HEK293 (cell line): ENCODE measurements at regions not wholly inside any gene's neighbourhood (a gene's known extent, or its start where the extent isn't known, plus 50 kb on each side); places are given as distances from the start of the nearest gene placed in this dataset.

Experiments used
- CTCF ChIA-PET: fragments of 350-600 bp; formaldehyde crosslinking; extraction: SDS; loops from one replicate; lab custom pipeline; 2021; ENCODE audit warnings: antibody characterized with exemption; lab: Yijun Ruan, JAX
- POLR2A ChIA-PET: fragments of 300-600 bp; formaldehyde crosslinking; extraction: SDS; loops from one replicate; lab custom pipeline; 2020; ENCODE audit warnings: antibody characterized with exemption, inconsistent platforms; lab: Yijun Ruan, JAX
- H3K27ac ChIP-seq: fragments of 200-500 bp; sonication (Bioruptor generic); 2 replicates; pipeline ENCODE4 v1.5.1; 2014; ENCODE audit warnings: low read depth, low read length, control low read depth, inconsistent platforms; ENCODE audit errors: extremely low read depth
- H3K36me3 ChIP-seq, 2 experiments: fragments of 200-500 bp in 1 of 2; sonication (Bioruptor generic) in 1 of 2; 1 replicate in 1 of 2; 2 replicates in 1 of 2; pipeline ENCODE4 v1.5.1; 2014 to 2017; ENCODE audit warnings: inconsistent platforms in 2 of 2, low read length in 2 of 2; ENCODE audit not compliant: control insufficient read depth in 2 of 2, insufficient read depth in 1 of 2
- H3K4me1 ChIP-seq: fragments of 200-500 bp; sonication (Bioruptor generic); 2 replicates; pipeline ENCODE4 v1.5.1; 2014; ENCODE audit warnings: mild to moderate bottlenecking, low read length, inconsistent platforms; ENCODE audit not compliant: control insufficient read depth, insufficient read depth
- H3K4me3 ChIP-seq: 2 replicates; pipeline ENCODE4 v1.5.1; 2011; ENCODE audit warnings: low read depth, mild to moderate bottlenecking, control low read depth, low read length, moderate library complexity
- H3K9me3 ChIP-seq: fragments of 200-500 bp; sonication (Bioruptor generic); 2 replicates; pipeline ENCODE4 v1.5.1; 2014; ENCODE audit warnings: low read depth, low read length, inconsistent platforms; ENCODE audit not compliant: control insufficient read depth, insufficient read depth
- FEZF1 ChIP-seq: fragments of 450-650 bp; formaldehyde crosslinking; IDR thresholded peaks from 2 replicates; pipeline ENCODE4 v1.5.1; 2016; ENCODE audit warnings: missing biosample characterization, missing genetic modification characterization
- HOXD13 ChIP-seq: sonication (generic); formaldehyde crosslinking; IDR thresholded peaks from 2 replicates; pipeline ENCODE4 v1.8.0; 2022; ENCODE audit warnings: missing genetic modification reagents, borderline replicate concordance
- KLF1 ChIP-seq: fragments of 450-650 bp; formaldehyde crosslinking; IDR thresholded peaks from 2 replicates; pipeline ENCODE4 v1.5.1; 2016; ENCODE audit warnings: missing biosample characterization, missing genetic modification characterization
- KLF10 ChIP-seq: fragments of 450-650 bp; IDR thresholded peaks from 2 replicates; pipeline ENCODE4 v1.5.1; 2018; ENCODE audit warnings: missing biosample characterization, mild to moderate bottlenecking, missing genetic modification characterization
- OSR2 ChIP-seq: fragments of 450-650 bp; formaldehyde crosslinking; IDR thresholded peaks from 2 replicates; pipeline ENCODE4 v1.5.1; 2016; ENCODE audit warnings: missing biosample characterization, missing genetic modification characterization
- RBAK ChIP-seq: fragments of 450-650 bp; formaldehyde crosslinking; IDR thresholded peaks from 2 replicates; pipeline ENCODE4 v1.5.1; 2016; ENCODE audit warnings: missing biosample characterization, missing genetic modification characterization
- YY1 ChIP-seq: fragments of 450-650 bp; formaldehyde crosslinking; IDR thresholded peaks from 2 replicates; pipeline ENCODE4 v1.5.1; 2018; ENCODE audit warnings: missing biosample characterization, missing genetic modification characterization
- YY2 ChIP-seq: fragments of 450-650 bp; formaldehyde crosslinking; IDR thresholded peaks from 2 replicates; pipeline ENCODE4 v1.5.1; 2016; ENCODE audit warnings: missing biosample characterization, missing genetic modification characterization
- ZBTB48 ChIP-seq: fragments of 450-650 bp; formaldehyde crosslinking; IDR thresholded peaks from 2 replicates; pipeline ENCODE4 v1.5.1; 2016; ENCODE audit warnings: missing biosample characterization, missing genetic modification characterization
- ZNF157 ChIP-seq: fragments of 450-650 bp; formaldehyde crosslinking; IDR thresholded peaks from 2 replicates; pipeline ENCODE4 v1.5.1; 2016; ENCODE audit warnings: missing biosample characterization, missing genetic modification characterization
- ZNF24 ChIP-seq: fragments of 450-650 bp; formaldehyde crosslinking; IDR thresholded peaks from 2 replicates; pipeline ENCODE4 v1.5.1; 2016; ENCODE audit warnings: missing biosample characterization, missing genetic modification characterization
- ZNF366 ChIP-seq: fragments of 450-650 bp; formaldehyde crosslinking; conservative IDR thresholded peaks from 2 replicates; pipeline ENCODE4 v1.5.1; 2016; ENCODE audit warnings: missing biosample characterization, missing genetic modification characterization
- ZNF394 ChIP-seq: fragments of 450-650 bp; formaldehyde crosslinking; IDR thresholded peaks from 2 replicates; pipeline ENCODE4 v1.5.1; 2016; ENCODE audit warnings: missing biosample characterization, missing genetic modification characterization, mild to moderate bottlenecking, moderate library complexity, borderline replicate concordance
- ZNF398 ChIP-seq: fragments of 450-650 bp; formaldehyde crosslinking; IDR thresholded peaks from 2 replicates; pipeline ENCODE4 v1.5.1; 2017; ENCODE audit warnings: missing biosample characterization, missing genetic modification characterization
- ZNF426 ChIP-seq: fragments of 450-650 bp; formaldehyde crosslinking; IDR thresholded peaks from 2 replicates; pipeline ENCODE4 v1.5.1; 2017; ENCODE audit warnings: missing biosample characterization, missing genetic modification characterization, mild to moderate bottlenecking, inconsistent platforms, moderate library complexity
- ZNF600 ChIP-seq: fragments of 450-650 bp; formaldehyde crosslinking; IDR thresholded peaks from 2 replicates; pipeline ENCODE4 v1.5.1; 2016; ENCODE audit warnings: missing biosample characterization, missing genetic modification characterization
- ZNF621 ChIP-seq: fragments of 450-650 bp; formaldehyde crosslinking; IDR thresholded peaks from 2 replicates; pipeline ENCODE4 v1.5.1; 2017; ENCODE audit warnings: missing biosample characterization, missing genetic modification characterization
- ZNF629 ChIP-seq: fragments of 450-650 bp; formaldehyde crosslinking; IDR thresholded peaks from 2 replicates; pipeline ENCODE4 v1.5.1; 2017; ENCODE audit warnings: missing biosample characterization, missing genetic modification characterization
- ZNF677 ChIP-seq: fragments of 450-650 bp; IDR thresholded peaks from 2 replicates; pipeline ENCODE4 v1.5.0; 2018; ENCODE audit warnings: missing biosample characterization, mild to moderate bottlenecking, missing genetic modification characterization, moderate library complexity
- ZNF792 ChIP-seq: fragments of 450-650 bp; formaldehyde crosslinking; IDR thresholded peaks from 2 replicates; pipeline ENCODE4 v1.5.1; 2016; ENCODE audit warnings: missing biosample characterization, missing genetic modification characterization
- ZNF837 ChIP-seq: fragments of 450-650 bp; formaldehyde crosslinking; IDR thresholded peaks from 2 replicates; pipeline ENCODE4 v1.5.1; 2016; ENCODE audit warnings: missing biosample characterization, missing genetic modification characterization
- ZSCAN4 ChIP-seq: fragments of 450-650 bp; formaldehyde crosslinking; IDR thresholded peaks from 2 replicates; pipeline ENCODE4 v1.5.1; 2017; ENCODE audit warnings: missing biosample characterization, missing genetic modification characterization
- TF ChIP-seq, protein P1 (sequence below): fragments of 450-650 bp; formaldehyde crosslinking; IDR thresholded peaks from 2 replicates; pipeline ENCODE4 v1.5.1; 2016; ENCODE audit warnings: missing biosample characterization, missing genetic modification characterization
- TF ChIP-seq, protein P2 (sequence below): fragments of 450-650 bp; formaldehyde crosslinking; conservative IDR thresholded peaks from 2 replicates; pipeline ENCODE4 v1.5.1; 2016; ENCODE audit warnings: low read depth, missing biosample characterization, missing genetic modification characterization

DNA sequence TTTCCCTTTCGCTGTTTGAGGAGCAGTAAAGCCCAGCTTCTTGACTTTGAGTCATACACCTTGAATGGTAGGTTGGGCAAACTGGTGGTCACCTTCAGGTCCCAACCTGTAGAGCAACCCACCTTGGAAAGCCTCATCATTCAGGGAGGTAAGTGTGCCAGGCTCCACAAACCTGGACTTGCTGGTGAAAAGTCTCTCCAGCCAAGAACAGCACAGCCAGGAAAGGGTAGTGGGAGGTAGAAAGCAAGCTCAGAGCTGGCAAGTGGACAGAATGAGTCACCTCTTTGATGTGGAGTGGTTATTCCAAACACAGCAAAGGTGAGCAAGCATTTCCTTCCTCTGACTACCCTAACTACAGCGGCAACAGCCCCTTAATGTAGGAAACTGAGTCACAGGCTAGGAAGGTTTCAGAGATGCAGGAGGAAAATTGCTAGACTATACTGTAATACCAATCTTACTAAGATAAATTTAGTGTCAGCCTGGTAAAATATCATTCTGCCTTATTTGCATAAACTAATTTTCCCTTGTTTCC is 117.5 kb upstream of the MTAP start:
- H3K4me3 ChIP-seq, result no peak overlapping the region
- H3K27ac ChIP-seq, result no peak overlapping the region
- ChIA-PET CTCF (interaction anchor here (0.6 to 1.0 kb wide), 2 partner anchors 24 to 96 kb away, joined by 3 read pairs; no protein-coding TSS in a partner anchor), POLR2A (no interaction called here)
- H3K4me1 ChIP-seq, result peaks cover 15% of the 10 kb centered on the region
- no peaks in the 10 kb centered on the region for H3K36me3 ChIP-seq
- H3K9me3 ChIP-seq, result no peaks in the 10 kb centered on the region
- TF ChIP-seq ZNF621 (tag by site-specific recombination) (no peak), ZNF677 (peak; percentile 37; the same call in 1 of the 2 replicates), ZNF837 (tag by site-specific recombination) (no peak), ZNF426 (no peak), ZNF792 (tag by site-specific recombination) (no peak), ZNF398 (tag by site-specific recombination) (no peak), ZNF366 (peak; percentile 29; the same call in 1 of the 2 replicates), FEZF1 (tag by site-specific recombination) (peak; percentile 50), ZSCAN4 (tag by site-specific recombination) (no peak), KLF1 (tag by site-specific recombination) (no peak), OSR2 (tag by site-specific recombination) (peak; percentile 70), ZNF629 (tag by site-specific recombination) (peak; percentile 28; the same call in 1 of the 2 replicates), ZBTB48 (tag by site-specific recombination) (peak; percentile 43; the same call in 1 of the 2 replicates), ZNF394 (tag by site-specific recombination) (no peak), HOXD13 (CRISPR knock-in tag) (no peak), ZNF600 (peak; percentile 67; the same call in 1 of the 2 replicates), YY1 (tag by site-specific recombination) (no peak), YY2 (no peak), ZNF24 (tag by site-specific recombination) (no peak), ZNF157 (tag by site-specific recombination) (no peak), RBAK (tag by site-specific recombination) (no peak), KLF10 (tag by site-specific recombination) (no peak)
- TF ChIP-seq, protein P1, sequence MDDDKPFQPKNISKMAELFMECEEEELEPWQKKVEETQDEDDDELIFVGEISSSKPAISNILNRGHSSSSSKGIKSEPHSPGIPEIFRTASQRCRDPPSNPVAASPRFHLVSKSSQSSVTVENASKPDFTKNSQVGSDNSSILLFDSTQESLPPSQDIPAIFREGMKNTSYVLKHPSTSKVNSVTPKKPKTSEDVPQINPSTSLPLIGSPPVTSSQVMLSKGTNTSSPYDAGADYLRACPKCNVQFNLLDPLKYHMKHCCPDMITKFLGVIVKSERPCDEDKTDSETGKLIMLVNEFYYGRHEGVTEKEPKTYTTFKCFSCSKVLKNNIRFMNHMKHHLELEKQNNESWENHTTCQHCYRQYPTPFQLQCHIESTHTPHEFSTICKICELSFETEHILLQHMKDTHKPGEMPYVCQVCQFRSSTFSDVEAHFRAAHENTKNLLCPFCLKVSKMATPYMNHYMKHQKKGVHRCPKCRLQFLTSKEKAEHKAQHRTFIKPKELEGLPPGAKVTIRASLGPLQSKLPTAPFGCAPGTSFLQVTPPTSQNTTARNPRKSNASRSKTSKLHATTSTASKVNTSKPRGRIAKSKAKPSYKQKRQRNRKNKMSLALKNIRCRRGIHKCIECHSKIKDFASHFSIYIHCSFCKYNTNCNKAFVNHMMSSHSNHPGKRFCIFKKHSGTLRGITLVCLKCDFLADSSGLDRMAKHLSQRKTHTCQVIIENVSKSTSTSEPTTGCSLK, result no peak
- TF ChIP-seq, protein P2, sequence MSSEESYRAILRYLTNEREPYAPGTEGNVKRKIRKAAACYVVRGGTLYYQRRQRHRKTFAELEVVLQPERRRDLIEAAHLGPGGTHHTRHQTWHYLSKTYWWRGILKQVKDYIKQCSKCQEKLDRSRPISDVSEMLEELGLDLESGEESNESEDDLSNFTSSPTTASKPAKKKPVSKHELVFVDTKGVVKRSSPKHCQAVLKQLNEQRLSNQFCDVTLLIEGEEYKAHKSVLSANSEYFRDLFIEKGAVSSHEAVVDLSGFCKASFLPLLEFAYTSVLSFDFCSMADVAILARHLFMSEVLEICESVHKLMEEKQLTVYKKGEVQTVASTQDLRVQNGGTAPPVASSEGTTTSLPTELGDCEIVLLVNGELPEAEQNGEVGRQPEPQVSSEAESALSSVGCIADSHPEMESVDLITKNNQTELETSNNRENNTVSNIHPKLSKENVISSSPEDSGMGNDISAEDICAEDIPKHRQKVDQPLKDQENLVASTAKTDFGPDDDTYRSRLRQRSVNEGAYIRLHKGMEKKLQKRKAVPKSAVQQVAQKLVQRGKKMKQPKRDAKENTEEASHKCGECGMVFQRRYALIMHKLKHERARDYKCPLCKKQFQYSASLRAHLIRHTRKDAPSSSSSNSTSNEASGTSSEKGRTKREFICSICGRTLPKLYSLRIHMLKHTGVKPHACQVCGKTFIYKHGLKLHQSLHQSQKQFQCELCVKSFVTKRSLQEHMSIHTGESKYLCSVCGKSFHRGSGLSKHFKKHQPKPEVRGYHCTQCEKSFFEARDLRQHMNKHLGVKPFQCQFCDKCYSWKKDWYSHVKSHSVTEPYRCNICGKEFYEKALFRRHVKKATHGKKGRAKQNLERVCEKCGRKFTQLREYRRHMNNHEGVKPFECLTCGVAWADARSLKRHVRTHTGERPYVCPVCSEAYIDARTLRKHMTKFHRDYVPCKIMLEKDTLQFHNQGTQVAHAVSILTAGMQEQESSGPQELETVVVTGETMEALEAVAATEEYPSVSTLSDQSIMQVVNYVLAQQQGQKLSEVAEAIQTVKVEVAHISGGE, result no peak
